HepG2 (cell line): ENCODE measurements at regions not wholly inside any gene's neighbourhood (a gene's known extent, or its start where the extent isn't known, plus 50 kb on each side); places are given as distances from the start of the nearest gene placed in this dataset.

Experiments used
- ATAC-seq: fragments of 200-7000 bp; cut with Tn5 transposase; 3 replicates; pipeline ENCODE4 v1.9.1; 2020; ENCODE audit warnings: mild to moderate bottlenecking, moderate library complexity
- BruUV-seq: library from RNA; stranded (reverse); fragments of 400-500 nt; replicated peaks from 2 replicates; lab custom pipeline; 2021; lab: Mats Ljungman, UMichigan
- CTCF ChIA-PET: fragments of 300-600 bp; formaldehyde crosslinking; extraction: SDS; loops from one replicate; lab custom pipeline; 2021; ENCODE audit warnings: low total read pairs, inconsistent platforms, low intra/inter-chr PET ratio; lab: Yijun Ruan, JAX
- POLR2A ChIA-PET: fragments of 350-600 bp; sonication (Branson Sonifier 250); formaldehyde crosslinking; loops from one replicate; lab custom pipeline; 2020; ENCODE audit warnings: antibody characterized with exemption, inconsistent platforms; lab: Yijun Ruan, JAX
- DNase-seq: peaks from one replicate; pipeline ENCODE4 v3.0.0-alpha.2; 2015; ENCODE audit warnings: low spot score
- FAIRE-seq: peaks from 3 replicates; lab custom pipeline; 2011; peaks lifted over from hg19 to GRCh38; lab: Jason Lieb, UNC
- H2AFZ ChIP-seq: one replicate; pipeline ENCODE4 v1.6.1; 2011; ENCODE audit warnings: low read length, inconsistent platforms
- H3K27ac ChIP-seq: fragments of 300-600 bp; 3 replicates; pipeline ENCODE4 v1.8.0; 2011; ENCODE audit warnings: mixed run types, mild to moderate bottlenecking, mixed read lengths, low read length, inconsistent platforms; ENCODE audit not compliant: insufficient read depth; ENCODE audit errors: extremely low read length
- H3K27me3 ChIP-seq, 2 experiments: fragments of 200-600 bp in 1 of 2; 2 replicates in 1 of 2; 3 replicates in 1 of 2; pipeline versions ENCODE4 v1.6.0 to v1.8.0; 2011; ENCODE audit warnings: low read length in 2 of 2, mild to moderate bottlenecking in 2 of 2, moderate library complexity in 2 of 2, inconsistent platforms in 1 of 2; ENCODE audit not compliant: insufficient read depth in 2 of 2, control insufficient read depth in 1 of 2
- H3K36me3 ChIP-seq, 2 experiments: fragments of 200-600 bp in 1 of 2; replicated peaks in 1 of 2; 2 replicates in 1 of 2; 3 replicates in 1 of 2; pipeline versions ENCODE4 v1.5.1 to v1.8.0; 2011; ENCODE audit warnings: low read length in 2 of 2, inconsistent platforms in 1 of 2; ENCODE audit not compliant: insufficient read depth in 2 of 2, control insufficient read depth in 1 of 2
- H3K4me1 ChIP-seq: 2 replicates; pipeline ENCODE4 v1.5.1; 2012; ENCODE audit warnings: low read length, inconsistent platforms; ENCODE audit not compliant: insufficient read depth
- H3K4me2 ChIP-seq: 2 replicates; pipeline ENCODE4 v1.6.0; 2011; ENCODE audit warnings: low read depth, low read length, inconsistent platforms
- H3K4me3 ChIP-seq, 3 experiments: fragments of 200-600 bp in 1 of 3; sonication (generic), shearing (Covaris generic) in 1 of 3; replicated peaks in 1 of 3; 2 replicates each; pipeline ENCODE4 v1.5.1; 2011 to 2016; ENCODE audit warnings: low read length in 3 of 3, inconsistent platforms in 2 of 3, low read depth in 2 of 3, mild to moderate bottlenecking in 2 of 3, control low read depth in 1 of 3, mixed read lengths in 1 of 3; ENCODE audit not compliant: insufficient read depth in 1 of 3
- H3K79me2 ChIP-seq: one replicate; pipeline ENCODE4 v1.6.1; 2011; ENCODE audit warnings: low read length, inconsistent platforms; ENCODE audit not compliant: insufficient read depth
- H3K9ac ChIP-seq: 2 replicates; pipeline ENCODE4 v1.6.0; 2011; ENCODE audit warnings: mild to moderate bottlenecking, low read depth, low read length, inconsistent platforms; ENCODE audit not compliant: insufficient read depth
- H3K9me3 ChIP-seq: 2 replicates; pipeline ENCODE4 v1.5.1; 2012; ENCODE audit warnings: mild to moderate bottlenecking, low read length
- H4K20me1 ChIP-seq: 2 replicates; pipeline ENCODE4 v1.6.0; 2011; ENCODE audit warnings: inconsistent platforms, mild to moderate bottlenecking, low read length, moderate library complexity; ENCODE audit not compliant: insufficient read depth
- DNMT3B ChIP-seq: conservative IDR thresholded peaks from 2 replicates; pipeline ENCODE4 v1.6.1; 2016; ENCODE audit warnings: missing biosample characterization, control low read depth
- EHMT2 ChIP-seq: fragments of 200-600 bp; sonication (generic); IDR thresholded peaks from 2 replicates; pipeline ENCODE4 v1.7.0; 2017; ENCODE audit warnings: antibody characterized with exemption, low read depth, low read length, borderline replicate concordance
- HOXD1 ChIP-seq: sonication (generic); formaldehyde crosslinking; IDR thresholded peaks from 2 replicates; pipeline ENCODE4 v1.5.0; 2020; ENCODE audit warnings: missing genetic modification reagents
- JUN ChIP-seq: sonication (generic); formaldehyde crosslinking; IDR thresholded peaks from 2 replicates; pipeline ENCODE4 v1.4.0; 2020; ENCODE audit warnings: mild to moderate bottlenecking, missing genetic modification reagents
- KLF15 ChIP-seq: sonication (generic); formaldehyde crosslinking; IDR thresholded peaks from 2 replicates; pipeline ENCODE4 v1.8.1; 2023; ENCODE audit warnings: borderline replicate concordance, mild to moderate bottlenecking, inconsistent platforms, missing genetic modification reagents, mixed read lengths
- MNT ChIP-seq: fragments of 450-650 bp; IDR thresholded peaks from 2 replicates; pipeline ENCODE4 v1.6.1; 2016
- PLRG1 ChIP-seq: fragments of 450-650 bp; conservative IDR thresholded peaks from 2 replicates; pipeline ENCODE4 v1.6.1; 2016
- RBM22 ChIP-seq: fragments of 200-400 bp; formaldehyde crosslinking; optimal IDR thresholded peaks from 2 replicates; pipeline ENCODE3; 2017; ENCODE audit warnings: mild to moderate bottlenecking, low read length, moderate library complexity
- ZBTB26 ChIP-seq: IDR thresholded peaks from 2 replicates; pipeline ENCODE4 v1.6.1; 2016; ENCODE audit warnings: missing compliant biosample characterization, missing genetic modification reagents, borderline replicate concordance
- ZFP41 ChIP-seq: sonication (generic); formaldehyde crosslinking; IDR thresholded peaks from 2 replicates; pipeline ENCODE4 v1.4.0; 2020; ENCODE audit warnings: mild to moderate bottlenecking, missing genetic modification reagents, borderline replicate concordance
- ZNF556 ChIP-seq: sonication (generic); formaldehyde crosslinking; IDR thresholded peaks from 2 replicates; pipeline ENCODE4 v1.4.0; 2020; ENCODE audit warnings: mild to moderate bottlenecking, missing genetic modification reagents, borderline replicate concordance
- ZNF749 ChIP-seq: sonication (generic); formaldehyde crosslinking; IDR thresholded peaks from 2 replicates; pipeline ENCODE4 v1.8.0; 2022; ENCODE audit warnings: mild to moderate bottlenecking, missing genetic modification reagents, moderate library complexity, borderline replicate concordance
- ZNF792 ChIP-seq: IDR thresholded peaks from 2 replicates; pipeline ENCODE4 v1.6.1; 2016
- WGBS: methylation state at CpG from one replicate; pipeline ENCODE4 v1.1.6; 2017; ENCODE audit warnings: low lambda C conversion rate; 5-methylcytosine and 5-hydroxymethylcytosine counted together
- in situ Hi-C: cut with HindIII; loops from 2 replicates; pipeline ENCODE4 v1.10.0; 2017; ENCODE audit warnings: low pct_unique_long_range_greater_than_20kb; ENCODE audit not compliant: extremely low pct_ligation_motif_present
- intact Hi-C: fragments of 100-400 bp; cut with micrococcal nuclease; formaldehyde crosslinking; loops from one replicate; pipeline ENCODE4 v1.10.0; 2022; ENCODE audit not compliant: unreplicated experiment

- no peak for TF ChIP-seq ZNF749 (CRISPR knock-in tag)
- no peak for TF ChIP-seq ZNF792 (CRISPR knock-in tag)
- TF ChIP-seq ZBTB26 (CRISPR knock-in tag) = no peak
- TF ChIP-seq, all 625 proteins: peak for 0
Measured at GRCh38 chr5:72562717-72563116, 55.5 kb upstream of the ZNF366 start (continued).

- Histone ChIP-seq H4K20me1 (no peaks in the 10 kb centered on the region), H3K4me1 (peaks cover 5% of the 10 kb centered on the region), H3K9me3 (no peaks in the 10 kb centered on the region), H3K9ac (no peak overlapping the region), H3K27ac (no peak overlapping the region), H3K4me3 (no peak overlapping the region), H3K4me2 (no peak overlapping the region), H3K27me3 (no peaks in the 10 kb centered on the region; a peak in 2 of 5 replicates), H3K36me3 (no peaks in the 10 kb centered on the region), H2AFZ (no peak overlapping the region), H3K79me2 (no peaks in the 10 kb centered on the region)
- no TSS peak for BruUV-seq
- intact Hi-C loops = no loop called here
- in situ Hi-C loops = no loop called here
- no peak for ATAC-seq
- FAIRE-seq = no peak
- DNase-seq = no peak
- no peak for TF ChIP-seq EHMT2
- TF ChIP-seq DNMT3B = no peak
- TF ChIP-seq PLRG1 = no peak
- no peak for TF ChIP-seq HOXD1 (CRISPR knock-in tag)
- no peak for TF ChIP-seq ZNF556 (CRISPR knock-in tag)
- TF ChIP-seq ZFP41 (CRISPR knock-in tag) = no peak
- no peak for TF ChIP-seq RBM22
- TF ChIP-seq KLF15 = no peak
- TF ChIP-seq JUN = no peak
- no peak for TF ChIP-seq MNT
- WGBS = 47% methylated on average over 5 of the region's 5 CpGs
- ChIA-PET POLR2A (no interaction called here), CTCF (no interaction called here)
Measured at GRCh38 chr5:72561148-72561972, 54.1 kb upstream of the ZNF366 start.
